Transverse colon (tissue), 4 donors: ENCODE measurements at regions not wholly inside any gene's neighbourhood (a gene's known extent, or its start where the extent isn't known, plus 50 kb on each side); places are given as distances from the start of the nearest gene placed in this dataset.
"Not testable (repeated sequence)": the region's sequence is repeated elsewhere in the genome, so short reads cannot be mapped to it uniquely, and the experiment has no call there.

Experiments
- DNase-seq: peaks from one replicate; pipeline ENCODE4 v3.0.0-alpha.2; 2019
- H3K27ac ChIP-seq, 4 donors: fragments of 200-600 bp; sonication (generic); 2 replicates each; pipeline ENCODE4 v1.5.1; 2016 to 2018; ENCODE audit warnings: inconsistent platforms in 4 of 4
- H3K27me3 ChIP-seq: fragments of 200-600 bp; sonication (generic); 2 replicates; pipeline ENCODE4 v1.5.1; 2017; ENCODE audit warnings: inconsistent platforms
- H3K36me3 ChIP-seq, 4 donors: fragments of 200-600 bp; sonication (generic); 2 replicates each; pipeline ENCODE4 v1.5.1; 2017 to 2019; ENCODE audit warnings: inconsistent platforms in 4 of 4
- H3K4me1 ChIP-seq, 4 donors: fragments of 200-600 bp; sonication (generic); 2 replicates each; pipeline ENCODE4 v1.5.1; 2017 to 2020; ENCODE audit warnings: inconsistent platforms in 4 of 4
- H3K4me3 ChIP-seq, 4 donors: fragments of 200-600 bp; sonication (generic); 1 replicate in 1 of 4; 2 replicates in 3 of 4; pipeline versions ENCODE4 v1.5.1 to v1.6.1; 2017 to 2019; ENCODE audit warnings: inconsistent platforms in 4 of 4
- H3K9me3 ChIP-seq, 2 donors: fragments of 200-600 bp; sonication (generic); 2 replicates each; pipeline ENCODE4 v1.5.1; 2017 to 2019; ENCODE audit warnings: inconsistent platforms in 2 of 2
- WGBS, 2 donors: methylation state at CpG; one replicate each; pipeline ENCODE4 v1.1.5; 2018; ENCODE audit warnings: low coverage in 1 of 2; 5-methylcytosine and 5-hydroxymethylcytosine counted together
- in situ Hi-C, 4 donors: fragments of 200-750 bp; cut with MboI; loops; one replicate each; pipeline versions ENCODE4 v1.15.0 to v1.15.1; 2017; ENCODE audit warnings: low sequenced_read_pairs in 3 of 4, low pct_ligation_motif_present in 1 of 4, low pct_unique_long_range_greater_than_20kb in 1 of 4
- intact Hi-C: fragments of 100-400 bp; cut with DNase I; formaldehyde crosslinking; loops from one replicate; pipeline ENCODE4 v1.15.1; 2023; ENCODE audit warnings: low total_unique reads

- 64 to 72% methylated on average over 3 of the region's 3 CpGs for WGBS, 2 donors
- DNase-seq, H3K27me3 ChIP-seq, in situ Hi-C loops, intact Hi-C loops, H3K4me1 ChIP-seq, H3K36me3 ChIP-seq, H3K27ac ChIP-seq, H3K4me3 ChIP-seq, H3K9me3 ChIP-seq: not testable (repeated sequence)
These were observed 667.1 kb downstream of the PRIM2 start for GRCh38 chr6:57984575-57984974.

GRCh38 chr6:57985734-57986133, 668.3 kb downstream of the PRIM2 start:
- 36 to 45% methylated on average over 4 of the region's 4 CpGs for WGBS, 2 donors
- intact Hi-C loops, H3K36me3 ChIP-seq, H3K9me3 ChIP-seq, in situ Hi-C loops, H3K4me1 ChIP-seq, H3K4me3 ChIP-seq, H3K27me3 ChIP-seq, DNase-seq, H3K27ac ChIP-seq: not testable (repeated sequence)

- H3K27me3 ChIP-seq, H3K4me3 ChIP-seq, H3K4me1 ChIP-seq, intact Hi-C loops, in situ Hi-C loops, H3K27ac ChIP-seq, H3K9me3 ChIP-seq, H3K36me3 ChIP-seq, DNase-seq: not testable (repeated sequence)
- WGBS, 2 donors: 5 to 8% methylated on average over 2 of the region's 2 CpGs
These were observed 669.2 kb downstream of the PRIM2 start for GRCh38 chr6:57986584-57986983.

DNA sequence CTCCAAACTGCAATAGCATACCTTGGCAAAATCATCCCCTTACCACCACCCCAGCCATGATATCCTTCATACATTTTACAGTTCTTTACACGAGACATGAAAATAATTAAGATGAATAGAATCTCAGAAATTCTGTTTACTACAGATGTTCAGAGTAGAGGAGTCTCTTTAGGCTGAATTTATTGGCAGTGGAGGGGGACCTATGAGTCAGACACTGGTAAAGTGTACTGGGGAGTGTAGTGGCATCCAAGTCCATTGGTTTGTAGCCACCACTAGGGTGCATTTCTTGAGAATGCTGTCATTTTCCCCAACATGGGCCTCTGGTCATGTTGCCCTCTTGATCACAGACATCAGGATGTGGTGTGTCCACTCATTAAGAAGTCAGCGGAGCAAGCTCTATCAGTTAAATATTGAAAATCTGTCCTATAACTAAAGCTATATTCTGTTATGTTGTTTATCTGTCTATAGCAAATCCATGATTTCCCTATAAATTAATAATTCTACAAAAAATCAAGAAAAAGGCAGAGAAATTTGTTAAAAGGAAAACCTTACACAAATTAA, 672.2 kb downstream of the PRIM2 start:
- in situ Hi-C loops, H3K9me3 ChIP-seq, H3K4me3 ChIP-seq, H3K27me3 ChIP-seq, H3K36me3 ChIP-seq, H3K4me1 ChIP-seq, DNase-seq, intact Hi-C loops, H3K27ac ChIP-seq: not testable (repeated sequence)
- 30 to 48% methylated on average over 1 to 2 of the region's 2 CpGs for WGBS, 2 donors

DNA sequence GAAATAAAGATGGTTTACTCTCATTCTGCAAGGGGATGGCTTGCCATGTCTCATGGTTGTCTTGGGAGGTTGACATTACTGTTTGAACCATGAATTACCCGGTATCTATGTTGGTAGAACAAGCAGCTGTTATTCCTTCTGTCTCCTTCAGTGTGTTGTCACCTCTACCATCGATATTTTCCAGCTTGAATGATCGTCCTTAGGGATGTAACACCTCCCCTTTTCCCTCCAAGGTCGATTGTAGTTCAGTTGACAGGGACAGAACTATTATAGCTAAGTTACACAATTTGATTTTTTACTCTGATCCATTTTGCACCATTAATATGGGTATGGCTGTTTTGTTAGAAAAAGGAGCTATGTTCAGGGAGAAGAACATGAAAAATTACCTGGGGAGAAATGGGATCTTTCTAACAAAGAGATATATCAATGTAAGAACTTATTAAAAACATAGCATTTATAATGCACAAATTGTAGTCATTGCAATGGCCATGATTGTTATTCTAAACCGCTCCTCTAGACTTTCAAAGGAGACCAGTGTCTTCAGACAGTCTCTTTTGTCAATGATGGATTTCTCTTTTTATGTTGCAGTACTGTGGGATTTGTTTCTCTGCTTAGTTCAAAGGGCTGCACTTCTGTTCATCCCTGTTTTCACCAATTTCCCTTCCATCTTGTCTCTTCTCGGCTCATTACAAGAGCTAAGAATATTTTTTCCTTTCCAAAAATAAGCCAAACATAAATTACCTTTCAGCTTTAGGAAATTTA, 681.6 kb downstream of the PRIM2 start:
- DNase-seq, H3K4me3 ChIP-seq, in situ Hi-C loops, intact Hi-C loops, H3K4me1 ChIP-seq, H3K36me3 ChIP-seq, H3K27me3 ChIP-seq, H3K27ac ChIP-seq, H3K9me3 ChIP-seq: not testable (repeated sequence)
- WGBS, 2 donors: 44 to 59% methylated on average over 4 to 6 of the region's 6 CpGs

DNA sequence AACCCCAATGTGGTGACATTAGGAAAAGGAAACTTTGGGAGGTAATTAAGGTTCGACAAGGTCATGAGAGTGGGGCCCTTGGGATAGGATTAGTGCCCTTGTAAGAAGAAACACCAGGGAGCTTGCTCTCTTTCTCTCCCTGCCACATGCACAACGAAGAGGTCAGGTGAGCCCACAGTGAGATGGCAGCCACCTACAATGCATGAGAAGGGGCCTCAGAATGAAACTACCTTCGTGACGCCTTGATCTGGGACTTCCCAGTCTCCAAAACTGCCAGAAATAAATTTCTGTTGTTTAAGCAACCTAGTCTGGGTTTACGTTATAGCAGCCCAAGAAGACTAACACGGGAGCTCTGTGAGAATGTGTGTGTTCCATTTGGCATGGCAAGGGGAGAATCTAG, 682.8 kb downstream of the PRIM2 start:
- H3K27me3 ChIP-seq, H3K4me1 ChIP-seq, H3K36me3 ChIP-seq, H3K27ac ChIP-seq, H3K9me3 ChIP-seq, in situ Hi-C loops, intact Hi-C loops, DNase-seq, H3K4me3 ChIP-seq: not testable (repeated sequence)
- 66 to 68% methylated on average over 2 to 6 of the region's 6 CpGs for WGBS, 2 donors

- H3K27me3 ChIP-seq, H3K4me1 ChIP-seq, H3K4me3 ChIP-seq, in situ Hi-C loops, H3K9me3 ChIP-seq, DNase-seq, intact Hi-C loops, H3K27ac ChIP-seq, H3K36me3 ChIP-seq: not testable (repeated sequence)
These were observed 686.2 kb downstream of the PRIM2 start for GRCh38 chr6:58003417-58004167.

- H3K4me3 ChIP-seq, H3K9me3 ChIP-seq, H3K36me3 ChIP-seq, intact Hi-C loops, H3K4me1 ChIP-seq, H3K27me3 ChIP-seq, H3K27ac ChIP-seq, DNase-seq, in situ Hi-C loops: not testable (repeated sequence)
- WGBS, 2 donors: 21 to 34% methylated on average over 4 of the region's 4 CpGs
These were observed 690.0 kb downstream of the PRIM2 start for GRCh38 chr6:58007334-58008000.

- H3K9me3 ChIP-seq, in situ Hi-C loops, H3K4me1 ChIP-seq, H3K27me3 ChIP-seq, intact Hi-C loops, H3K27ac ChIP-seq, DNase-seq, H3K4me3 ChIP-seq, H3K36me3 ChIP-seq: not testable (repeated sequence)
These were observed 690.5 kb downstream of the PRIM2 start for GRCh38 chr6:58008001-58008335.

GRCh38 chr6:58011954-58012600, 694.6 kb downstream of the PRIM2 start:
- H3K4me3 ChIP-seq, H3K36me3 ChIP-seq, H3K4me1 ChIP-seq, DNase-seq, H3K9me3 ChIP-seq, H3K27me3 ChIP-seq, H3K27ac ChIP-seq, in situ Hi-C loops, intact Hi-C loops: not testable (repeated sequence)
- 51 to 87% methylated on average over 2 to 4 of the region's 8 CpGs for WGBS, 2 donors
